IMR-90 (cell line): ENCODE measurements at regions not wholly inside any gene's neighbourhood (a gene's known extent, or its start where the extent isn't known, plus 50 kb on each side); places are given as distances from the start of the nearest gene placed in this dataset.

ENCODE experiments used
- CEBPB ChIP-seq: IDR thresholded peaks from 2 replicates; pipeline ENCODE4 v1.6.1; 2012; ENCODE audit warnings: low read depth, low read length, improper control_type of control experiment
- MAZ ChIP-seq: IDR thresholded peaks from 2 replicates; pipeline ENCODE4 v1.6.1; 2012; ENCODE audit warnings: low read depth, mild to moderate bottlenecking, low read length, improper control_type of control experiment, moderate library complexity, borderline replicate concordance
- POLR2A ChIP-seq: IDR thresholded peaks from 2 replicates; pipeline ENCODE4 v1.6.1; 2012; ENCODE audit warnings: mild to moderate bottlenecking, low read depth, low read length
- RAD21 ChIP-seq: IDR thresholded peaks from 2 replicates; pipeline ENCODE4 v1.6.1; 2012; ENCODE audit warnings: low read length, improper control_type of control experiment
- RCOR1 ChIP-seq: IDR thresholded peaks from 2 replicates; pipeline ENCODE4 v1.6.1; 2012; ENCODE audit warnings: mild to moderate bottlenecking, low read length, improper control_type of control experiment; ENCODE audit not compliant: insufficient replicate concordance
- SMC3 ChIP-seq: fragments of 150-350 bp; IDR thresholded peaks from 2 replicates; pipeline ENCODE4 v1.6.1; 2016; ENCODE audit warnings: low read depth, mild to moderate bottlenecking, antibody characterized with exemption, low read length, moderate library complexity
- TF ChIP-seq, protein P1 (sequence below): conservative IDR thresholded peaks from 2 replicates; pipeline ENCODE4 v1.5.1; 2012; ENCODE audit warnings: mild to moderate bottlenecking, low read depth, low read length, improper control_type of control experiment

DNA sequence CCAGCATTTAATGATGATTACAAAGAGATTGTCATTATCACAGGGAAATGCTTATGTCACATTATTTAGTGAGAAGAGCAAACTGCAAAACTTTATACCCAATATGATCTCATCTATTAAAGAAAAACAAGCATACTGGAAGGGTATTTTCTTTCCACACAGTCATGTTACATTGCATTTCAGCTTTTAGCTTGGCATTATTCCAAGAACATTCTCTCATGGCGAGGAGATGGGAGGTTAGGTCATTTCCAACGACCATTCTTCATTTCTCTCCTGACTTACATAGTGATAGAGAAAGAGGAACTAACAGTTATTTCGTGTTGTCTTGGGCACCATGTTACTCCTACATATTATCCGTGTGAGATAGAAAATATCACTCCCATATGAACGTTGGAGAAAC is 309.4 kb upstream of the XYLT1 start:
- TF ChIP-seq, protein P1, sequence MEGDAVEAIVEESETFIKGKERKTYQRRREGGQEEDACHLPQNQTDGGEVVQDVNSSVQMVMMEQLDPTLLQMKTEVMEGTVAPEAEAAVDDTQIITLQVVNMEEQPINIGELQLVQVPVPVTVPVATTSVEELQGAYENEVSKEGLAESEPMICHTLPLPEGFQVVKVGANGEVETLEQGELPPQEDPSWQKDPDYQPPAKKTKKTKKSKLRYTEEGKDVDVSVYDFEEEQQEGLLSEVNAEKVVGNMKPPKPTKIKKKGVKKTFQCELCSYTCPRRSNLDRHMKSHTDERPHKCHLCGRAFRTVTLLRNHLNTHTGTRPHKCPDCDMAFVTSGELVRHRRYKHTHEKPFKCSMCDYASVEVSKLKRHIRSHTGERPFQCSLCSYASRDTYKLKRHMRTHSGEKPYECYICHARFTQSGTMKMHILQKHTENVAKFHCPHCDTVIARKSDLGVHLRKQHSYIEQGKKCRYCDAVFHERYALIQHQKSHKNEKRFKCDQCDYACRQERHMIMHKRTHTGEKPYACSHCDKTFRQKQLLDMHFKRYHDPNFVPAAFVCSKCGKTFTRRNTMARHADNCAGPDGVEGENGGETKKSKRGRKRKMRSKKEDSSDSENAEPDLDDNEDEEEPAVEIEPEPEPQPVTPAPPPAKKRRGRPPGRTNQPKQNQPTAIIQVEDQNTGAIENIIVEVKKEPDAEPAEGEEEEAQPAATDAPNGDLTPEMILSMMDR: no peak
- TF ChIP-seq POLR2A (no peak), CEBPB (no peak), MAZ (no peak), RCOR1 (no peak), RAD21 (no peak), SMC3 (no peak)
